ENCODE measurements at regions not wholly inside any gene's neighbourhood (a gene's known extent, or its start where the extent isn't known, plus 50 kb on each side); places are given as distances from the start of the nearest gene placed in this dataset.

DNA sequence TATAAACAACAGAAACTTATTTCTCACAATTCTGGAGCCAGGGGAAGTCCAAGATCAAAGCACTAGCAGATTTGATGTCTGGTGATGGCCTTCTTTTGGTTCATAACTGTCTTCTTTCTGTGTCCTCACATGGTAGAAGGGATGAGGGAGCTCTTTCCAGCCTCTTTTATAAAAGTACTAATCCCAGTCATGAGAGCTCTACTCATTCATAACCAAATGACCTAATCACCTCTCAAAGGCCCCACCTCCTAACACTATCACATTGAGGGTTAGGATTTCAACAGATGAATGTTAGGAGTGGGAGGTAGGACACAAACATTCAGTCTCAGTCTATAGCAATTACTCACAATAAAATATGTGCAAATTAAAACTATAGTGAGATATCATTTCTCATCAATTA, 50.1 kb upstream of the UBE2E2 start:
- DNase-seq (ENCODE audit: low spot score): no peak
